ENCODE measurements at regions not wholly inside any gene's neighbourhood (a gene's known extent, or its start where the extent isn't known, plus 50 kb on each side); places are given as distances from the start of the nearest gene placed in this dataset.

- no peak overlapping the region for H3K27ac ChIP-seq
These were observed 99.2 kb upstream of the PIK3CG start for GRCh38 chr7:106765727-106766355.

GRCh38 chr7:106766551-106766950 lies 98.5 kb upstream of the PIK3CG start:
- no peaks in the 10 kb centered on the region for H3K9me3 ChIP-seq (ENCODE audit: low read depth)
- TF ChIP-seq CTCF (IDR thresholded peaks at IDR 0.05; ENCODE audit: low read depth, low read length), result no peak
- no peak overlapping the region for H3K27ac ChIP-seq
- H3K27me3 ChIP-seq, result no peaks in the 10 kb centered on the region
- H3K36me3 ChIP-seq, result no peaks in the 10 kb centered on the region
- no peak overlapping the region for H3K4me3 ChIP-seq
- H3K4me1 ChIP-seq (ENCODE audit: low read depth), result peaks cover 16% of the 10 kb centered on the region
- no peak for DNase-seq (ENCODE audit: low read depth in 1 of 2, low spot score in 1 of 2)

More at GRCh38 chr7:106765727-106766355, 99.2 kb upstream of the PIK3CG start:
- TF ChIP-seq CTCF (IDR thresholded peaks at IDR 0.05; ENCODE audit: low read depth, low read length), result no peak
- DNase-seq (ENCODE audit: low read depth in 1 of 2, low spot score in 1 of 2), result no peak
- Histone ChIP-seq H3K4me3 (no peak overlapping the region), H3K27me3 (no peaks in the 10 kb centered on the region), H3K36me3 (no peaks in the 10 kb centered on the region), H3K9me3 (ENCODE audit: low read depth) (no peaks in the 10 kb centered on the region), H3K4me1 (ENCODE audit: low read depth) (peaks cover 16% of the 10 kb centered on the region)

GRCh38 chr7:106767078-106767477 lies 98.0 kb upstream of the PIK3CG start:
- peaks cover 16% of the 10 kb centered on the region for H3K4me1 ChIP-seq (ENCODE audit: low read depth)
- no peak for TF ChIP-seq CTCF (IDR thresholded peaks at IDR 0.05; ENCODE audit: low read depth, low read length)
- H3K36me3 ChIP-seq, result no peaks in the 10 kb centered on the region
- no peak overlapping the region for H3K4me3 ChIP-seq
- DNase-seq (ENCODE audit: low read depth in 1 of 2, low spot score in 1 of 2), result peak in 1 of 2 donors; percentile 62
- no peak overlapping the region for H3K27ac ChIP-seq
- H3K9me3 ChIP-seq (ENCODE audit: low read depth), result no peaks in the 10 kb centered on the region
- no peaks in the 10 kb centered on the region for H3K27me3 ChIP-seq

- Histone ChIP-seq H3K4me1 (ENCODE audit: low read depth) (peaks cover 16% of the 10 kb centered on the region), H3K27me3 (no peaks in the 10 kb centered on the region), H3K4me3 (no peak overlapping the region), H3K9me3 (ENCODE audit: low read depth) (no peaks in the 10 kb centered on the region), H3K36me3 (no peaks in the 10 kb centered on the region), H3K27ac (no peak overlapping the region)
- TF ChIP-seq CTCF (IDR thresholded peaks at IDR 0.05; ENCODE audit: low read depth, low read length), result no peak
- DNase-seq (ENCODE audit: low read depth in 1 of 2, low spot score in 1 of 2), result peak in 1 of 2 donors; percentile 60
These were observed 97.4 kb upstream of the PIK3CG start for GRCh38 chr7:106767498-106768323.

GRCh38 chr7:106768324-106768751 lies 96.7 kb upstream of the PIK3CG start:
- no peaks in the 10 kb centered on the region for H3K27me3 ChIP-seq
- no peak for DNase-seq (ENCODE audit: low read depth in 1 of 2, low spot score in 1 of 2)
- no peak overlapping the region for H3K4me3 ChIP-seq
- no peaks in the 10 kb centered on the region for H3K36me3 ChIP-seq
- no peaks in the 10 kb centered on the region for H3K9me3 ChIP-seq (ENCODE audit: low read depth)
- H3K4me1 ChIP-seq (ENCODE audit: low read depth), result peaks cover 16% of the 10 kb centered on the region
- TF ChIP-seq CTCF (IDR thresholded peaks at IDR 0.05; ENCODE audit: low read depth, low read length), result no peak
- no peak overlapping the region for H3K27ac ChIP-seq

Measured in cardiac muscle cell (in vitro differentiated cells and primary cell).